Esophagus muscularis mucosa (tissue), 4 donors: ENCODE measurements at regions not wholly inside any gene's neighbourhood (a gene's known extent, or its start where the extent isn't known, plus 50 kb on each side); places are given as distances from the start of the nearest gene placed in this dataset.

Experiments
- DNase-seq: peaks from one replicate; pipeline ENCODE4 v3.0.0-alpha.2; 2017; ENCODE audit errors: extremely low spot score
- H3K27ac ChIP-seq, 4 donors: fragments of 200-600 bp; sonication (generic); replicated peaks in 1 of 4; 1 replicate in 3 of 4; 2 replicates in 1 of 4; pipeline ENCODE4 v1.5.1; 2016 to 2019; ENCODE audit warnings: mild to moderate bottlenecking in 1 of 4
- H3K27me3 ChIP-seq, 4 donors: fragments of 200-600 bp; sonication (generic); one replicate each; pipeline versions ENCODE4 v1.5.1 to v1.6.0; 2016 to 2019
- H3K36me3 ChIP-seq, 4 donors: fragments of 200-600 bp; sonication (generic); one replicate each; pipeline ENCODE4 v1.5.1; 2016 to 2019
- H3K4me1 ChIP-seq, 4 donors: fragments of 200-600 bp; sonication (generic); one replicate each; pipeline ENCODE4 v1.5.1; 2016 to 2019
- H3K4me3 ChIP-seq, 4 donors: fragments of 200-600 bp; sonication (generic); 1 replicate in 2 of 4; 2 replicates in 2 of 4; pipeline ENCODE4 v1.5.1; 2016 to 2019; ENCODE audit warnings: mild to moderate bottlenecking in 4 of 4, moderate library complexity in 1 of 4
- H3K9me3 ChIP-seq, 4 donors: fragments of 200-600 bp; sonication (generic); 1 replicate in 3 of 4; 2 replicates in 1 of 4; pipeline ENCODE4 v1.5.1; 2016 to 2019
- CTCF ChIP-seq, 3 experiments: fragments of 200-600 bp in 2 of 3; fragments of 450-650 bp in 1 of 3; sonication (generic) in 2 of 3; IDR thresholded peaks; one replicate each; pipeline ENCODE4 v1.5.1; 2017 to 2019; ENCODE audit warnings: antibody characterized with exemption in 3 of 3, mild to moderate bottlenecking in 2 of 3, moderate library complexity in 1 of 3
- EP300 ChIP-seq: sonication (generic); formaldehyde crosslinking; IDR thresholded peaks from one replicate; pipeline ENCODE4 v1.6.1; 2017; ENCODE audit warnings: antibody characterized with exemption
- POLR2A ChIP-seq: fragments of 450-650 bp; IDR thresholded peaks from one replicate; pipeline ENCODE4 v1.6.1; 2017; ENCODE audit warnings: antibody characterized with exemption, moderate library complexity, mild to moderate bottlenecking, low read depth
- POLR2AphosphoS5 ChIP-seq, 2 donors: sonication (generic); formaldehyde crosslinking; IDR thresholded peaks; one replicate each; pipeline ENCODE4 v1.6.1; 2017; ENCODE audit warnings: antibody characterized with exemption in 2 of 2
- whole genome bisulfite sequencing: methylation state at CpG from one replicate; pipeline ENCODE4 v1.1.5; 2018; 5-methylcytosine and 5-hydroxymethylcytosine counted together
- intact Hi-C: fragments of 100-400 bp; cut with DNase I; formaldehyde crosslinking; loops from one replicate; pipeline ENCODE4 v1.15.1; 2023

- Histone ChIP-seq H3K27me3 (no peaks in the 10 kb centered on the region), H3K4me1 (no peaks in the 10 kb centered on the region), H3K9me3 (no peaks in the 10 kb centered on the region), H3K4me3 (no peak overlapping the region), H3K36me3 (no peaks in the 10 kb centered on the region), H3K27ac (no peak overlapping the region)
- TF ChIP-seq CTCF (IDR thresholded peaks at IDR 0.05) (no peak), EP300 (no peak), POLR2A (no peak), POLR2AphosphoS5 (IDR thresholded peaks at IDR 0.05) (no peak)
- intact Hi-C loops: no loop called here
- no peak for DNase-seq
- WGBS: 93% methylated on average over 3 of the region's 3 CpGs
Observed at GRCh38 chr13:109608503-109608902, 177.9 kb downstream of the IRS2 start.

- Histone ChIP-seq H3K36me3 (no peaks in the 10 kb centered on the region), H3K27me3 (no peaks in the 10 kb centered on the region), H3K27ac (no peak overlapping the region), H3K4me1 (no peaks in the 10 kb centered on the region), H3K9me3 (no peaks in the 10 kb centered on the region), H3K4me3 (no peak overlapping the region)
- 93% methylated on average over 3 of the region's 3 CpGs for WGBS
- no peak for DNase-seq
- TF ChIP-seq POLR2AphosphoS5 (IDR thresholded peaks at IDR 0.05) (no peak), POLR2A (no peak), EP300 (no peak), CTCF (IDR thresholded peaks at IDR 0.05) (no peak)
- intact Hi-C loops: no loop called here
Observed at GRCh38 chr13:109608059-109608458, 178.3 kb downstream of the IRS2 start.

GRCh38 chr13:109606520-109606919 lies 179.9 kb downstream of the IRS2 start:
- Histone ChIP-seq H3K4me1 (no peaks in the 10 kb centered on the region), H3K4me3 (no peak overlapping the region), H3K36me3 (no peaks in the 10 kb centered on the region), H3K9me3 (no peaks in the 10 kb centered on the region), H3K27me3 (no peaks in the 10 kb centered on the region), H3K27ac (no peak overlapping the region)
- WGBS: 73% methylated on average over 1 of the region's 2 CpGs
- intact Hi-C loops: no loop called here
- no peak for DNase-seq
- TF ChIP-seq CTCF (IDR thresholded peaks at IDR 0.05) (no peak), POLR2A (no peak), EP300 (no peak), POLR2AphosphoS5 (IDR thresholded peaks at IDR 0.05) (no peak)

GRCh38 chr13:109605846-109606245 lies 180.5 kb downstream of the IRS2 start:
- no peak overlapping the region for H3K27ac ChIP-seq
- TF ChIP-seq CTCF (IDR thresholded peaks at IDR 0.05) (no peak), EP300 (no peak), POLR2AphosphoS5 (IDR thresholded peaks at IDR 0.05) (no peak), POLR2A (no peak)
- intact Hi-C loops: no loop called here
- H3K36me3 ChIP-seq: no peaks in the 10 kb centered on the region
- H3K9me3 ChIP-seq: no peaks in the 10 kb centered on the region
- no peak overlapping the region for H3K4me3 ChIP-seq
- no peaks in the 10 kb centered on the region for H3K27me3 ChIP-seq
- no peak for DNase-seq
- no peaks in the 10 kb centered on the region for H3K4me1 ChIP-seq

- WGBS: 94% methylated on average over 4 of the region's 4 CpGs
- intact Hi-C loops: no loop called here
- H3K36me3 ChIP-seq: no peaks in the 10 kb centered on the region
- DNase-seq: no peak
- no peaks in the 10 kb centered on the region for H3K9me3 ChIP-seq
- H3K4me3 ChIP-seq: no peak overlapping the region
- H3K27ac ChIP-seq: no peak overlapping the region
- H3K27me3 ChIP-seq: no peaks in the 10 kb centered on the region
- no peak for TF ChIP-seq EP300
- TF ChIP-seq POLR2A: no peak
- TF ChIP-seq CTCF (IDR thresholded peaks at IDR 0.05): no peak
- TF ChIP-seq POLR2AphosphoS5 (IDR thresholded peaks at IDR 0.05): no peak
- H3K4me1 ChIP-seq: no peaks in the 10 kb centered on the region
Observed at GRCh38 chr13:109604894-109605293, 181.5 kb downstream of the IRS2 start.
